ENCODE measurements at regions not wholly inside any gene's neighbourhood (a gene's known extent, or its start where the extent isn't known, plus 50 kb on each side); places are given as distances from the start of the nearest gene placed in this dataset.

- TF ChIP-seq, protein P1, sequence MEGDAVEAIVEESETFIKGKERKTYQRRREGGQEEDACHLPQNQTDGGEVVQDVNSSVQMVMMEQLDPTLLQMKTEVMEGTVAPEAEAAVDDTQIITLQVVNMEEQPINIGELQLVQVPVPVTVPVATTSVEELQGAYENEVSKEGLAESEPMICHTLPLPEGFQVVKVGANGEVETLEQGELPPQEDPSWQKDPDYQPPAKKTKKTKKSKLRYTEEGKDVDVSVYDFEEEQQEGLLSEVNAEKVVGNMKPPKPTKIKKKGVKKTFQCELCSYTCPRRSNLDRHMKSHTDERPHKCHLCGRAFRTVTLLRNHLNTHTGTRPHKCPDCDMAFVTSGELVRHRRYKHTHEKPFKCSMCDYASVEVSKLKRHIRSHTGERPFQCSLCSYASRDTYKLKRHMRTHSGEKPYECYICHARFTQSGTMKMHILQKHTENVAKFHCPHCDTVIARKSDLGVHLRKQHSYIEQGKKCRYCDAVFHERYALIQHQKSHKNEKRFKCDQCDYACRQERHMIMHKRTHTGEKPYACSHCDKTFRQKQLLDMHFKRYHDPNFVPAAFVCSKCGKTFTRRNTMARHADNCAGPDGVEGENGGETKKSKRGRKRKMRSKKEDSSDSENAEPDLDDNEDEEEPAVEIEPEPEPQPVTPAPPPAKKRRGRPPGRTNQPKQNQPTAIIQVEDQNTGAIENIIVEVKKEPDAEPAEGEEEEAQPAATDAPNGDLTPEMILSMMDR (IDR thresholded peaks at IDR 0.05), result no peak
- TF ChIP-seq POLR2AphosphoS5 (IDR thresholded peaks at IDR 0.05; ENCODE audit: low read depth, low read length), result no peak
- no peak for TF ChIP-seq EZH2phosphoT487 (IDR thresholded peaks at IDR 0.05; ENCODE audit: borderline replicate concordance, low read depth)
- TF ChIP-seq, protein P2, sequence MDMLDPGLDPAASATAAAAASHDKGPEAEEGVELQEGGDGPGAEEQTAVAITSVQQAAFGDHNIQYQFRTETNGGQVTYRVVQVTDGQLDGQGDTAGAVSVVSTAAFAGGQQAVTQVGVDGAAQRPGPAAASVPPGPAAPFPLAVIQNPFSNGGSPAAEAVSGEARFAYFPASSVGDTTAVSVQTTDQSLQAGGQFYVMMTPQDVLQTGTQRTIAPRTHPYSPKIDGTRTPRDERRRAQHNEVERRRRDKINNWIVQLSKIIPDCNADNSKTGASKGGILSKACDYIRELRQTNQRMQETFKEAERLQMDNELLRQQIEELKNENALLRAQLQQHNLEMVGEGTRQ (IDR thresholded peaks at IDR 0.05; ENCODE audit: borderline replicate concordance, low read depth, low read length), result no peak
Observed at GRCh38 chrX:6386837-6387236, 148.1 kb downstream of the VCX3A start.
